Effector CD8-positive, alpha-beta T cell (primary cell): ENCODE measurements at regions not wholly inside any gene's neighbourhood (a gene's known extent, or its start where the extent isn't known, plus 50 kb on each side); places are given as distances from the start of the nearest gene placed in this dataset.
"Not testable (repeated sequence)": the region's sequence is repeated elsewhere in the genome, so short reads cannot be mapped to it uniquely, and the experiment has no call there.

ENCODE experiments used
- DNase-seq: peaks from one replicate; lab custom pipeline; 2025; lab: John Stamatoyannopoulos, UW

- DNase-seq = no peak
These were observed 97.5 kb upstream of the RPS6KA2 start for GRCh38 chr6:166724576-166724975.

- DNase-seq = no peak
These were observed 95.7 kb upstream of the RPS6KA2 start for GRCh38 chr6:166722785-166723184.

GRCh38 chr6:166721576-166721975 is 94.5 kb upstream of the RPS6KA2 start:
- no peak for DNase-seq

- no peak for DNase-seq
These were observed 93.8 kb upstream of the RPS6KA2 start for GRCh38 chr6:166720856-166721255.

- no peak for DNase-seq
These were observed 92.0 kb upstream of the RPS6KA2 start for GRCh38 chr6:166719019-166719418.

GRCh38 chr6:166718516-166718915 is 91.5 kb upstream of the RPS6KA2 start:
- DNase-seq = no peak

- no peak for DNase-seq
These were observed 90.0 kb upstream of the RPS6KA2 start for GRCh38 chr6:166716910-166717617.

- DNase-seq = no peak
These were observed 88.9 kb upstream of the RPS6KA2 start for GRCh38 chr6:166715992-166716391.

- no peak for DNase-seq
These were observed 88.0 kb upstream of the RPS6KA2 start for GRCh38 chr6:166715065-166715464.

- no peak for DNase-seq
These were observed 87.5 kb upstream of the RPS6KA2 start for GRCh38 chr6:166714581-166714980.

- no peak for DNase-seq
These were observed 87.1 kb upstream of the RPS6KA2 start for GRCh38 chr6:166714187-166714510.

- no peak for DNase-seq
These were observed 86.6 kb upstream of the RPS6KA2 start for GRCh38 chr6:166713434-166714186.

- no peak for DNase-seq
These were observed 85.5 kb upstream of the RPS6KA2 start for GRCh38 chr6:166712286-166713228.

- no peak for DNase-seq
These were observed 83.0 kb upstream of the RPS6KA2 start for GRCh38 chr6:166710084-166710483.

- DNase-seq = no peak
These were observed 81.4 kb upstream of the RPS6KA2 start for GRCh38 chr6:166708460-166708859.

GRCh38 chr6:166707045-166707444 is 80.0 kb upstream of the RPS6KA2 start:
- no peak for DNase-seq

- no peak for DNase-seq
These were observed 78.0 kb upstream of the RPS6KA2 start for GRCh38 chr6:166705069-166705468.

- DNase-seq = no peak
These were observed 77.1 kb upstream of the RPS6KA2 start for GRCh38 chr6:166704171-166704570.

- no peak for DNase-seq
These were observed 76.2 kb upstream of the RPS6KA2 start for GRCh38 chr6:166703149-166703710.

- DNase-seq = not testable (repeated sequence)
These were observed 74.4 kb upstream of the RPS6KA2 start for GRCh38 chr6:166701424-166701823.

- DNase-seq = not testable (repeated sequence)
These were observed 73.8 kb upstream of the RPS6KA2 start for GRCh38 chr6:166700871-166701270.

GRCh38 chr6:166697113-166697512 is 70.1 kb upstream of the RPS6KA2 start:
- no peak for DNase-seq
